Mesenchymal stem cell (in vitro differentiated cells and primary cell): ENCODE measurements at regions not wholly inside any gene's neighbourhood (a gene's known extent, or its start where the extent isn't known, plus 50 kb on each side); places are given as distances from the start of the nearest gene placed in this dataset.

Experiments used
- DNase-seq: peaks from one replicate; pipeline ENCODE4 v3.0.0-alpha.2; 2013
- H2AFZ ChIP-seq: one replicate; pipeline ENCODE4 v1.6.1; 2013; ENCODE audit warnings: low read depth, mild to moderate bottlenecking, control low read depth, inconsistent platforms, low read length, moderate library complexity
- H2AK5ac ChIP-seq: 2 replicates; pipeline ENCODE4 v1.6.1; 2013; ENCODE audit warnings: low read length, moderate library complexity, mild to moderate bottlenecking, inconsistent platforms; ENCODE audit not compliant: severe bottlenecking
- H2BK120ac ChIP-seq: one replicate; pipeline ENCODE4 v1.6.1; 2013; ENCODE audit warnings: low read depth, mild to moderate bottlenecking, inconsistent platforms, low read length, moderate library complexity
- H2BK12ac ChIP-seq, 2 experiments: one replicate each; pipeline ENCODE4 v1.6.1; 2013; ENCODE audit warnings: inconsistent platforms in 2 of 2, low read length in 2 of 2, mild to moderate bottlenecking in 2 of 2, moderate library complexity in 2 of 2, control low read depth in 1 of 2
- H2BK15ac ChIP-seq: one replicate; pipeline ENCODE4 v1.6.1; 2013; ENCODE audit warnings: mild to moderate bottlenecking, low read depth, inconsistent platforms; ENCODE audit not compliant: poor library complexity, severe bottlenecking
- H2BK5ac ChIP-seq: 2 replicates; pipeline ENCODE4 v1.6.1; 2013; ENCODE audit warnings: low read depth, mild to moderate bottlenecking, low read length, control low read depth, inconsistent platforms; ENCODE audit not compliant: poor library complexity, severe bottlenecking
- H3K14ac ChIP-seq, 2 experiments: one replicate each; pipeline ENCODE4 v1.6.1; 2013; ENCODE audit warnings: inconsistent platforms in 2 of 2, low read length in 2 of 2, control low read depth in 1 of 2, mild to moderate bottlenecking in 1 of 2, moderate library complexity in 1 of 2
- H3K18ac ChIP-seq, 2 experiments: one replicate each; pipeline ENCODE4 v1.6.1; 2013; ENCODE audit warnings: inconsistent platforms in 2 of 2, low read length in 2 of 2, control low read depth in 1 of 2, low read depth in 1 of 2, mild to moderate bottlenecking in 1 of 2
- H3K23ac ChIP-seq, 2 experiments: one replicate each; pipeline ENCODE4 v1.6.1; 2013; ENCODE audit warnings: inconsistent platforms in 2 of 2, low read length in 2 of 2, mild to moderate bottlenecking in 2 of 2, moderate library complexity in 2 of 2, control low read depth in 1 of 2
- H3K27ac ChIP-seq: 2 replicates; pipeline ENCODE4 v1.5.1; 2013; ENCODE audit warnings: mild to moderate bottlenecking, moderate library complexity, low read length, control low read depth, inconsistent platforms; ENCODE audit not compliant: poor library complexity, severe bottlenecking
- H3K27me3 ChIP-seq, 2 experiments: 2 replicates each; pipeline versions ENCODE4 v1.6.1 to v1.7.0; 2013; ENCODE audit warnings: low read length in 2 of 2, mild to moderate bottlenecking in 2 of 2, moderate library complexity in 2 of 2, control low read depth in 1 of 2, inconsistent platforms in 1 of 2; ENCODE audit not compliant: control insufficient read depth in 1 of 2, insufficient read depth in 1 of 2
- H3K36me3 ChIP-seq, 2 experiments: 2 replicates each; pipeline versions ENCODE4 v1.6.1 to v1.7.0; 2013; ENCODE audit warnings: low read length in 2 of 2, control low read depth in 1 of 2, inconsistent platforms in 1 of 2, low read depth in 1 of 2, mild to moderate bottlenecking in 1 of 2; ENCODE audit not compliant: insufficient read depth in 2 of 2, control insufficient read depth in 1 of 2
- H3K4ac ChIP-seq, 2 experiments: one replicate each; pipeline ENCODE4 v1.6.1; 2013; ENCODE audit warnings: inconsistent platforms in 2 of 2, low read length in 2 of 2, mild to moderate bottlenecking in 2 of 2, moderate library complexity in 2 of 2, control low read depth in 1 of 2, low read depth in 1 of 2
- H3K4me1 ChIP-seq: 2 replicates; pipeline ENCODE4 v1.6.1; 2013; ENCODE audit warnings: low read depth, low read length, control low read depth; ENCODE audit not compliant: control insufficient read depth, insufficient read depth
- H3K4me2 ChIP-seq: 2 replicates; pipeline ENCODE4 v1.6.1; 2013; ENCODE audit warnings: low read length, mild to moderate bottlenecking, inconsistent platforms; ENCODE audit not compliant: poor library complexity, severe bottlenecking
- H3K4me3 ChIP-seq, 2 experiments: 2 replicates each; pipeline versions ENCODE4 v1.5.1 to v1.7.0; 2013; ENCODE audit warnings: low read length in 2 of 2, mild to moderate bottlenecking in 2 of 2, control low read depth in 1 of 2, low read depth in 1 of 2; ENCODE audit not compliant: insufficient read depth in 1 of 2
- H3K79me1 ChIP-seq: replicated peaks from 2 replicates; pipeline ENCODE4 v1.6.1; 2013; ENCODE audit warnings: mild to moderate bottlenecking, control low read depth, low read length, inconsistent platforms; ENCODE audit not compliant: poor library complexity, severe bottlenecking
- H3K9ac ChIP-seq: 2 replicates; pipeline ENCODE4 v1.7.0; 2013; ENCODE audit warnings: mild to moderate bottlenecking, low read length, moderate library complexity
- H3K9me3 ChIP-seq: 2 replicates; pipeline ENCODE4 v1.7.0; 2013; ENCODE audit warnings: mild to moderate bottlenecking, low read length; ENCODE audit not compliant: control insufficient read depth
- H4K8ac ChIP-seq: one replicate; pipeline ENCODE4 v1.6.1; 2013; ENCODE audit warnings: inconsistent platforms, mild to moderate bottlenecking, low read length, moderate library complexity
- H4K91ac ChIP-seq: one replicate; pipeline ENCODE4 v1.6.1; 2013; ENCODE audit warnings: mild to moderate bottlenecking, low read length, inconsistent platforms
- WGBS: methylation state at CpG from one replicate; pipeline ENCODE4 v1.1.7; 2013; ENCODE audit warnings: mixed read lengths; 5-methylcytosine and 5-hydroxymethylcytosine counted together

GRCh38 chr2:163187119-163187518, 348.6 kb upstream of the KCNH7 start:
- no peak for DNase-seq
- Histone ChIP-seq H2BK5ac (no peak overlapping the region), H3K18ac (no peak overlapping the region), H2AK5ac (no peak overlapping the region), H2BK120ac (no peak overlapping the region), H3K23ac (no peak overlapping the region), H4K91ac (no peak overlapping the region), H3K27ac (no peak overlapping the region), H2BK12ac (no peak overlapping the region), H3K4ac (no peak overlapping the region), H4K8ac (no peak overlapping the region), H3K27me3 (no peaks in the 10 kb centered on the region), H2AFZ (no peak overlapping the region), H3K4me3 (no peak overlapping the region), H3K4me1 (no peaks in the 10 kb centered on the region), H3K4me2 (no peak overlapping the region), H3K36me3 (no peaks in the 10 kb centered on the region), H3K9me3 (no peaks in the 10 kb centered on the region), H3K9ac (no peak overlapping the region), H3K79me1 (no peaks in the 10 kb centered on the region), H2BK15ac (peak overlapping the region; percentile 19), H3K14ac (no peak overlapping the region)
- 33% methylated on average over 1 of the region's 2 CpGs for WGBS

DNA sequence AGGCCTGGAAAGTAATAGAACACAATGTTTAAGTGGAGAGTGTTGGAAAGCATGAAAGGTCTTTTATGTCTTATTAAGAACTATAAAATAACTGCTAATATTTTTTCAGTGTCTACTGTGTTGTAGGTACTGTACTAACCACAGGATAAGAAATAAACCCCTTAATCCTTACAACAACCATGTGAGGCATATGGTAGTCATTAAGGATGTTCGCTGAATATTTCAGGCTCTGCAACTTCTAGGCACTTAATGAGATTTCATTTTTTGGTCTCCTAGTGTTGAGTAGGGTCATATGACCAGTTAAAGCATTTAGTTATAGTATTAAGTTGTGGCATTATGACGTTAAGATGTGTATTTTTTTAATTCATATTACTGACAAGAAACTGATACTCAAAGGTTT, 346.6 kb upstream of the KCNH7 start:
- H3K23ac ChIP-seq = no peak overlapping the region
- no peak overlapping the region for H3K4ac ChIP-seq
- no peak overlapping the region for H2AK5ac ChIP-seq
- no peaks in the 10 kb centered on the region for H3K4me1 ChIP-seq
- H3K9ac ChIP-seq = no peak overlapping the region
- DNase-seq = no peak
- no peak overlapping the region for H3K18ac ChIP-seq
- no peak overlapping the region for H3K14ac ChIP-seq
- no peaks in the 10 kb centered on the region for H3K36me3 ChIP-seq
- 43% methylated on average over 1 of the region's 2 CpGs for WGBS
- H3K9me3 ChIP-seq = no peaks in the 10 kb centered on the region
- H2AFZ ChIP-seq = no peak overlapping the region
- H2BK15ac ChIP-seq = no peak overlapping the region
- no peak overlapping the region for H2BK12ac ChIP-seq
- no peaks in the 10 kb centered on the region for H3K79me1 ChIP-seq
- no peaks in the 10 kb centered on the region for H3K27me3 ChIP-seq
- H2BK5ac ChIP-seq = no peak overlapping the region
- no peak overlapping the region for H3K27ac ChIP-seq
- H3K4me2 ChIP-seq = no peak overlapping the region
- no peak overlapping the region for H3K4me3 ChIP-seq
- H2BK120ac ChIP-seq = no peak overlapping the region
- H4K91ac ChIP-seq = no peak overlapping the region
- H4K8ac ChIP-seq = no peak overlapping the region

DNA sequence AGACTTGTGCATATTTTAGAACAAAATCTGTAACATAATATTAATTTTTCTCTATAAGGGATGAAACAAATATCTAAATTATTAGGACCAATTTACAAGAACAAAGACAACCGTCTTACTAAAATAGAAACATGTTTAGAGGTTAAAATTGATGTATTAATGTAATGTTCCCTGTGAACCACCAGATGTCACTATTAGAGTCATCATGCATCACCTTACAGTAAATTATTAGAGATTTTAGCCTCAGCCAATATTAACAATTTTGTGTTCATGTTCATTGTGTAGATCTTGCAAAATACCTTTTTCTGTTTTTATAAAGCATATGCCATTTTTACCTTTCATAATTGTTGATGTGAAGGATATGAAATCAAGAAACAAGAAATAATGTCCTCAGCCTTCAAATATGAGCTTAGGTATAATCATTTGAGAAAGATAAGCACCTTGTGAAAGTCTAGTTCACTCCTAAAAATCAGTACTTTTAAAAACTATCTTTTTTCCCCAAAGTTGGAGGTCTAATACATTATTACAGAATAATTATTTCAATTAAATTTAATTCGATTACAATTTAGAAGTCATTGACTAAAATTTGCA, 344.3 kb upstream of the KCNH7 start:
- no peaks in the 10 kb centered on the region for H3K36me3 ChIP-seq
- no peak overlapping the region for H3K27ac ChIP-seq
- no peak overlapping the region for H3K9ac ChIP-seq
- no peaks in the 10 kb centered on the region for H3K27me3 ChIP-seq
- H2BK5ac ChIP-seq = no peak overlapping the region
- H3K79me1 ChIP-seq = no peaks in the 10 kb centered on the region
- H2BK120ac ChIP-seq = no peak overlapping the region
- H3K23ac ChIP-seq = no peak overlapping the region
- no peak overlapping the region for H3K18ac ChIP-seq
- H2BK12ac ChIP-seq = no peak overlapping the region
- H2AK5ac ChIP-seq = no peak overlapping the region
- H2BK15ac ChIP-seq = no peak overlapping the region
- H3K9me3 ChIP-seq = no peaks in the 10 kb centered on the region
- H3K4me3 ChIP-seq = no peak overlapping the region
- H2AFZ ChIP-seq = no peak overlapping the region
- no peak overlapping the region for H4K91ac ChIP-seq
- no peak overlapping the region for H3K4ac ChIP-seq
- H4K8ac ChIP-seq = no peak overlapping the region
- no peak overlapping the region for H3K14ac ChIP-seq
- no CpG with 5 or more reads among the region's 2 CpGs for WGBS
- H3K4me2 ChIP-seq = no peak overlapping the region
- no peaks in the 10 kb centered on the region for H3K4me1 ChIP-seq
- DNase-seq = peak; percentile 27

GRCh38 chr2:163177592-163177991, 339.0 kb upstream of the KCNH7 start:
- Histone ChIP-seq H3K36me3 (no peaks in the 10 kb centered on the region), H2BK15ac (no peak overlapping the region), H3K79me1 (no peaks in the 10 kb centered on the region), H2BK120ac (no peak overlapping the region), H3K9ac (no peak overlapping the region), H2BK5ac (no peak overlapping the region), H3K27ac (no peak overlapping the region), H2AFZ (no peak overlapping the region), H2BK12ac (no peak overlapping the region), H3K4ac (no peak overlapping the region), H3K4me2 (no peak overlapping the region), H3K18ac (no peak overlapping the region), H4K91ac (no peak overlapping the region), H4K8ac (no peak overlapping the region), H2AK5ac (no peak overlapping the region), H3K4me1 (no peaks in the 10 kb centered on the region), H3K14ac (no peak overlapping the region), H3K4me3 (no peak overlapping the region), H3K27me3 (no peaks in the 10 kb centered on the region), H3K9me3 (no peaks in the 10 kb centered on the region), H3K23ac (no peak overlapping the region)
- DNase-seq = no peak
- 100% methylated on average over 1 of the region's 3 CpGs for WGBS
